ENCODE measurements at regions not wholly inside any gene's neighbourhood (a gene's known extent, or its start where the extent isn't known, plus 50 kb on each side); places are given as distances from the start of the nearest gene placed in this dataset.

GRCh38 chr6:156392648-156393047 lies 384.5 kb upstream of the ARID1B start:
- DNase-seq (ENCODE audit: low spot score), result no peak
- ChIA-PET POLR2A (ENCODE audit: low non-redundant PET) (no interaction called here), CTCF (no interaction called here)
- no peak for TF ChIP-seq CTCF (conservative IDR thresholded peaks at IDR 0.05; ENCODE audit: low read depth)
- no peak overlapping the region for H3K27ac ChIP-seq

GRCh38 chr6:156391977-156392376 lies 385.2 kb upstream of the ARID1B start:
- no peak for TF ChIP-seq CTCF (conservative IDR thresholded peaks at IDR 0.05; ENCODE audit: low read depth)
- no peak overlapping the region for H3K27ac ChIP-seq
- no peak for DNase-seq (ENCODE audit: low spot score)
- ChIA-PET POLR2A (ENCODE audit: low non-redundant PET) (no interaction called here), CTCF (no interaction called here)

- POLR2A ChIA-PET (ENCODE audit: low non-redundant PET), result no interaction called here
- no peak for TF ChIP-seq CTCF (conservative IDR thresholded peaks at IDR 0.05; ENCODE audit: low read depth)
- CTCF ChIA-PET, result interaction anchor here (0.7 kb wide), 1 partner anchor 844 kb away, joined by 3 read pairs; no protein-coding TSS in a partner anchor
- DNase-seq (ENCODE audit: low spot score), result no peak
- no peak overlapping the region for H3K27ac ChIP-seq
Observed at GRCh38 chr6:156391061-156391672, 386.0 kb upstream of the ARID1B start.

GRCh38 chr6:156390621-156391020 lies 386.6 kb upstream of the ARID1B start:
- TF ChIP-seq CTCF (conservative IDR thresholded peaks at IDR 0.05; ENCODE audit: low read depth), result no peak
- H3K27ac ChIP-seq, result no peak overlapping the region
- CTCF ChIA-PET, result no interaction called here
- DNase-seq (ENCODE audit: low spot score), result no peak
- POLR2A ChIA-PET (ENCODE audit: low non-redundant PET), result no interaction called here

- TF ChIP-seq CTCF (conservative IDR thresholded peaks at IDR 0.05; ENCODE audit: low read depth), result no peak
- H3K27ac ChIP-seq, result no peak overlapping the region
- POLR2A ChIA-PET (ENCODE audit: low non-redundant PET), result no interaction called here
- DNase-seq (ENCODE audit: low spot score), result no peak
- CTCF ChIA-PET, result no interaction called here
Observed at GRCh38 chr6:156389296-156389695, 387.9 kb upstream of the ARID1B start.

GRCh38 chr6:156387472-156387871 lies 389.7 kb upstream of the ARID1B start:
- CTCF ChIA-PET, result interaction anchor here (0.9 kb wide), 1 partner anchor 14 kb away, joined by 4 read pairs; no protein-coding TSS in a partner anchor

More at GRCh38 chr6:156387472-156387871, 389.7 kb upstream of the ARID1B start:
- no peak overlapping the region for H3K27ac ChIP-seq
- no peak for DNase-seq (ENCODE audit: low spot score)
- TF ChIP-seq CTCF (conservative IDR thresholded peaks at IDR 0.05; ENCODE audit: low read depth), result no peak
- POLR2A ChIA-PET (ENCODE audit: low non-redundant PET), result no interaction called here

Data from RWPE1 (cell line).